ENCODE measurements at regions not wholly inside any gene's neighbourhood (a gene's known extent, or its start where the extent isn't known, plus 50 kb on each side); places are given as distances from the start of the nearest gene placed in this dataset.

GRCh38 chr6:137999815-138000214 is 107.4 kb downstream of the PERP start:
- peaks cover 12% of the 10 kb centered on the region for H3K4me1 ChIP-seq
- ATAC-seq (no peak), DNase-seq (ENCODE audit: low read depth in 1 of 2, low spot score in 1 of 2) (no peak), FAIRE-seq (no peak)
- CTCF ChIA-PET, result interaction anchor here (1.1 to 5.6 kb wide), 4 partner anchors 10 to 404 kb away, joined by 3 to 61 read pairs (median 6); partner anchors contain the start of gene HEBP2
- no peak overlapping the region for H3K4me3 ChIP-seq
- TF ChIP-seq RCOR1 (IDR thresholded peaks at IDR 0.05; ENCODE audit: low read depth, low read length) (no peak), KDM1A (IDR thresholded peaks at IDR 0.05; ENCODE audit: low read depth) (no peak), CTCF (IDR thresholded peaks at IDR 0.05) (no peak), MAFK (IDR thresholded peaks at IDR 0.05; ENCODE audit: partially characterized antibody) (no peak), HOXA7 (CRISPR knock-in tag; IDR thresholded peaks at IDR 0.05) (no peak), E2F6 (IDR thresholded peaks at IDR 0.05; ENCODE audit: borderline replicate concordance, low read depth) (no peak)
- H3K9me3 ChIP-seq, result no peaks in the 10 kb centered on the region; the same call in 2 of the 3 replicates
- POLR2A ChIA-PET, result no interaction called here
- H3K27ac ChIP-seq, result no peak overlapping the region
- H3K4me2 ChIP-seq, result no peak overlapping the region
- 57% methylated on average over 5 of the region's 5 CpGs for WGBS (ENCODE audit: missing lambda C conversion rate)

DNA sequence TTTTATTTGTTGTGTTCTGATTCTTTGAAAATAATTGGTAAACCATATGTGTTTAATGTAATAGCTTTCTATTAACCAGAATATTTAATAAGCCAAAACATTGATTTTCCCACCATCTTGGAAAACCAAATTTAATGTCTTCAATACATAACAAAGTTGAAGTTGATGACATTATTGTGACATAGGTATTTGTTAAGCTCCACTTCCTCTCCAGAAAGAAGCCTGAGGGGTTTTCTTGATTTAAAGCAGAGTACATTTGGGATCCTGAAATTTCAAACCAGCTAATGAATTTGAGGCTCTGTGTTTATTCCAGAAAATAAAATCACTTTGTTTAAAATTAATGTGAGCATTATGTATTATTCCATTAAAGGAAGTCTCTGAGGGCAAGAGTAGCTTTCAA is 106.3 kb downstream of the PERP start:
- no peak for FAIRE-seq
- ChIA-PET CTCF (interaction anchor here (0.7 to 5.6 kb wide), 13 partner anchors 11 to 627 kb away, joined by 3 to 61 read pairs (median 3); partner anchors contain the start of gene HEBP2), POLR2A (no interaction called here)
- no peaks in the 10 kb centered on the region; the same call in 2 of the 3 replicates for H3K9me3 ChIP-seq
- TF ChIP-seq MAX (IDR thresholded peaks at IDR 0.05) (no peak), POLR2A (IDR thresholded peaks at IDR 0.05; ENCODE audit: low read length) (no peak), RARB (CRISPR knock-in tag; IDR thresholded peaks at IDR 0.05) (no peak), ZNF302 (CRISPR knock-in tag; IDR thresholded peaks at IDR 0.05) (no peak), CBX8 (IDR thresholded peaks at IDR 0.05) (no peak), RAD21 (conservative IDR thresholded peaks at IDR 0.05 in 1 of 2, IDR thresholded peaks at IDR 0.05 in 1 of 2) (no peak), POLR2AphosphoS2 (conservative IDR thresholded peaks at IDR 0.05; ENCODE audit: low read length) (no peak), MAZ (IDR thresholded peaks at IDR 0.05; ENCODE audit: borderline replicate concordance, low read depth, low read length) (no peak), HOXB5 (CRISPR knock-in tag; IDR thresholded peaks at IDR 0.05) (no peak), CBX2 (IDR thresholded peaks at IDR 0.05; ENCODE audit: borderline replicate concordance, low read depth) (no peak), CEBPB (IDR thresholded peaks at IDR 0.05) (no peak), SMC3 (IDR thresholded peaks at IDR 0.05) (no peak), GATA3 (IDR thresholded peaks at IDR 0.05; ENCODE audit: borderline replicate concordance) (no peak), FOSL2 (IDR thresholded peaks at IDR 0.05) (no peak), FOSL2 (CRISPR knock-in tag; IDR thresholded peaks at IDR 0.05) (no peak), ESRRA (IDR thresholded peaks at IDR 0.05; ENCODE audit: borderline replicate concordance, low read length) (no peak), HOXB13 (CRISPR knock-in tag; IDR thresholded peaks at IDR 0.05; ENCODE audit: low read depth) (no peak), JUNB (IDR thresholded peaks at IDR 0.05) (no peak), ZC3H11A (IDR thresholded peaks at IDR 0.05) (no peak), EP300 (IDR thresholded peaks at IDR 0.05) (no peak)
- TF ChIP-seq, protein P1, sequence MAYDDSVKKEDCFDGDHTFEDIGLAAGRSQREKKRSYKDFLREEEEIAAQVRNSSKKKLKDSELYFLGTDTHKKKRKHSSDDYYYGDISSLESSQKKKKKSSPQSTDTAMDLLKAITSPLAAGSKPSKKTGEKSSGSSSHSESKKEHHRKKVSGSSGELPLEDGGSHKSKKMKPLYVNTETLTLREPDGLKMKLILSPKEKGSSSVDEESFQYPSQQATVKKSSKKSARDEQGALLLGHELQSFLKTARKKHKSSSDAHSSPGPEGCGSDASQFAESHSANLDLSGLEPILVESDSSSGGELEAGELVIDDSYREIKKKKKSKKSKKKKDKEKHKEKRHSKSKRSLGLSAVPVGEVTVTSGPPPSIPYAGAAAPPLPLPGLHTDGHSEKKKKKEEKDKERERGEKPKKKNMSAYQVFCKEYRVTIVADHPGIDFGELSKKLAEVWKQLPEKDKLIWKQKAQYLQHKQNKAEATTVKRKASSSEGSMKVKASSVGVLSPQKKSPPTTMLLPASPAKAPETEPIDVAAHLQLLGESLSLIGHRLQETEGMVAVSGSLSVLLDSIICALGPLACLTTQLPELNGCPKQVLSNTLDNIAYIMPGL (CRISPR knock-in tag; IDR thresholded peaks at IDR 0.05; ENCODE audit: borderline replicate concordance), result no peak
- DNase-seq (ENCODE audit: low read depth in 1 of 2, low spot score in 1 of 2), result no peak
- ATAC-seq, result no peak
- H3K4me3 ChIP-seq, result no peak overlapping the region
- H3K27ac ChIP-seq, result no peak overlapping the region
- H3K4me1 ChIP-seq, result peaks cover 12% of the 10 kb centered on the region
- H3K4me2 ChIP-seq, result no peak overlapping the region
